GM18519 (cell line): ENCODE measurements at regions not wholly inside any gene's neighbourhood (a gene's known extent, or its start where the extent isn't known, plus 50 kb on each side); places are given as distances from the start of the nearest gene placed in this dataset.

Experiments
- ATAC-seq: cut with Tn5 transposase; IDR thresholded peaks from one replicate; pipeline ENCODE4 v1.9.1; 2021; ENCODE audit warnings: mild to moderate bottlenecking, moderate library complexity; ENCODE audit not compliant: unreplicated experiment, low FRiP score

GRCh38 chr2:134131681-134132489, 122.0 kb upstream of the MGAT5 start:
- no peak for ATAC-seq

GRCh38 chr2:134132490-134132857, 121.4 kb upstream of the MGAT5 start:
- ATAC-seq = no peak

GRCh38 chr2:134133622-134134312, 120.1 kb upstream of the MGAT5 start:
- no peak for ATAC-seq

- no peak for ATAC-seq
Observed at GRCh38 chr2:134134313-134134706, 119.6 kb upstream of the MGAT5 start.

DNA sequence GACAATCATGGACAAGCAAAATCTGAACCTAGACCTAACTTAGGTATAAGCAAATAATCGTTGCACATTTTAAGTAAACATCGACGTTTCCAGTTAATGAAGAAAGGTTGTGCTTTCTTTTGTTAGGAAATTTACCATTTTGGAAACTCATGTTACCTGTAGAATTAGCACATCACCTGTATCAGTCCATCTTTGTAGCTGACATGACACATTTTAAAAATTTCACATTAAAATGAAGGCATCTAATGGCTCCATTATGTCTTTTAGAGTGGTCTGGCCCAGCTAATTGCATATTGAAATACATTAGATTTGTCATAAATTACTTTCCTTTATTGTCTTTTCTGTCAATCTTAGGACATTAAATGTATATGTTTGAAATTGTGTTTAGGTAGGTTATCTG, 119.0 kb upstream of the MGAT5 start:
- no peak for ATAC-seq

DNA sequence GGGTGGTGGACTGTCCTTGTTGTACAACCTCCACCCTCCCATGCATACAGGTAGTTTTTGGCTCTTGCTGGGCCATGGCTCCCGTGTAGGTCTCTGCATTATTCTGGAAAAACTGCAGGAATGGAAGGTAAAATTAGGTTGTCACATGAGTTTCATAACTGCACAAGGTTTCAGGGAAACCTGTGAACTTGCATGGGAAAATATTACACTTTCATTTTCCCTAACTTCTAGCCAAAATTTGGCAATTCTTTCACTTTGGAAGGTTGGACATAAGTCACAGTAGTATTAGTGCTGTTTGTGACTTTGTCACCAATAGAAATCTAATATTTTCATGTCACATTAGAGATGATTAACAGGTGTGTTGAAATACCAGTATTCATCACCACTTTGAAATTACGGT, 118.1 kb upstream of the MGAT5 start:
- ATAC-seq = no peak

DNA sequence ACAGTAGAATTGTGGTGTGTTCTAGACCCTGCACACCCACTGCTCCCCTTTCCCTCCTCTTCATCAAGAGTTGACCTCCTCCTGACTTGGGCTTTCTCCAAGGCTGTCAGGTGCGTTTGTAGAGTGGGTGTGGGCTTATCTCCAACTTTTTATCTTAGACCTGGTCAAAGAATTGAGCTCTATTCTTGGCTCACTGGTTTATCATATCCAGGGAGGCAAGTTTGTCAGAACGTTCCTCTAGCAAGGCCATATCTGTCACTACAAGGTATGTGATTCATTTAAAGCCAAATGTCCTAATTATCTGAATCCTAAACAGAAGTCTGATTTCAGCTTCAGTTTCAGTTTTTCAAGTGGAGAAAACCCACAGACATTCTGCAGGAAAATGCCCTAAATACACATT, 117.1 kb upstream of the MGAT5 start:
- no peak for ATAC-seq

GRCh38 chr2:134137182-134137611, 116.7 kb upstream of the MGAT5 start:
- ATAC-seq = no peak

- ATAC-seq = no peak
Observed at GRCh38 chr2:134138115-134138514, 115.8 kb upstream of the MGAT5 start.

- no peak for ATAC-seq
Observed at GRCh38 chr2:134139611-134140010, 114.3 kb upstream of the MGAT5 start.

DNA sequence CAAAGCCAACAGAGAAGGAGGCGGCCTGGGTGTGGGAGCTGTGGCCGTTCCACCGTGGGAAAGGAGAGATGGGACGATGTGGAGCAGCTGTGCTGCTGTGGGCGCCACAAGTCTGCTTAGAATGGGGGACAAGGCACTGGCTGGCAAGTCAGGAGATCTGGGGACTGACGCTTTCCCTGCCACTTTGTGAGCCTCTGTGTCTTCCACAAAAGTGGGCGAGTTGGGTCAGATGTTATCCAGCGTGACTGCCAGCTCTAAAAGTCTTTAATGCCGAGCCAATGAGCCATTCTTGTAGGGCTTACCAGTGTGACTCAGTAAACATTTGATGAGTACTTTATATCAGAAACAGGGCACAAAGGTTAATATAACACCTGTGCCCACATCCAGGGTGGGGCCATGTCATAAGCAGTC, 113.6 kb upstream of the MGAT5 start:
- no peak for ATAC-seq

DNA sequence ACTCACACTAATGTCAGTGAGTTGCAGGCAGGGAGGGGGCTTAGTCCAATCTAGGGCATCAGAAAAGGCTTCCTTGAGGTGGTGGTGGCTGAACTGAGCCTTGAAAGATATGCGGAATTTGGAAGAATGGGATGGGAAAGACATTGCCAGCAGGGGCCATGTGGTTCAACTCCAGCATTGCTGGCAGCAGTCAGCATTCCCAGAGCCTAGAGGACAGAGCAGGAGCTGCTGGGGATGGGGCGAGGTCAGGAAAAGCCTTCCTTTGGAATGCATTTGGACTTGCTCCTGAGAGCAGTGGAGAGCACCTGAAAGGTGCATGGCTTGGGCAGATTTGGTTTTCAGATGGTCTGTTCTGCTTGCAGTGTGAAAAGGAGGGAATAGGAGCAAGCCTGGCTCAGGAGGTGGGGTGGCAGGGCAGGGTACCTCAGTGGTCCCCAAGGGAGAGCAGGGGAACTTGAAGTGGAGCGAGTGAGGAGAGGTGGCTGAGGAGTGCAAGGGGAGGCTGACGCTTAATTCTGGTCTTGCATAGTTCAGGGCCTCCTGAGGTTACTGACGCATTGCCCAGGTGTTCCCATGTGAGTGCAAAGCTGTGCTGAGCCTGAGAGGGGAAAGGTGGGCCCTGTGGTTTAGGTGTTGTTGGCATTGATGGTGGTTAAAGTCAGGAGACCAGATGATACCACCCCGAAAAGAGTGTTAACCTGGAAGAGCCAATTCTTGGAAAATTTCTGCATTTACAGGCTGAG, 112.1 kb upstream of the MGAT5 start:
- ATAC-seq = no peak

GRCh38 chr2:134142341-134142738, 111.5 kb upstream of the MGAT5 start:
- ATAC-seq = no peak

DNA sequence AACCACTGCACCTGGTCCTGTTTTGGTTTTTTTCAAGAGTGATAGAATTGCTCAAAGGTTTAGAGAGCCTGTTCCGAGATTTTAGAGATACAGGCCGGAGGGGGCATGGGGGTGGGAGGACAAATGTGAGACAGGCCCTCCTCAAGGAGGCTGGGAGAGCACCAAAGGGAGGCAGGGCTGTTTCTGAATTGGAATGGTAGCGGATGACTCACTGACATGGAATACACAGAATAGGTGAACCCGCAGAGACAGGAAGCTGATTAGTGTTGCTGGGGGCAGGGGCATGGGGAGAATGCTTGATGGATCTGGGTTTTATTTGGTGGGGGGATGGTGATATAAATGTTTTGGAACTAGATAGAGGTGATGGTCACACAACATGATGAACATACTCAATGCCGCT, 111.0 kb upstream of the MGAT5 start:
- no peak for ATAC-seq

DNA sequence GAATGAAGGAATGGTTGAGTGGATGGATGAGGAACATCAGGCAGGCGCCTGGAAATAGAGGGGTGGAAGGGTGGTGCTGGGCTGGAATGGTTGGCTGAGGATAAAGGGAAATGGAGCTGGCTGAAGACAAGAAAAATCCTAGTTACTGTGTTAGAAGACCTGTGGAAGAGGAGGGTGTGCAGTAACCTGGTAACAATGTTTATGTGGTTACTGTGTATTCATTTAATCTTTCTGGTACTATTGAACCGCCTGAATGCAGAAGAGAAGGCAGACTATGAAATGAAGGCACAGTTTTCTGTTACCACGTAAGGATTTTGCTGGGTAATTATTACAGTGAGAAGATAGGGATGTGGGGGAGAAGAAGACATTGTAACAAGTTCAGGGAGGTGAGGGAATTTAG, 110.3 kb upstream of the MGAT5 start:
- no peak for ATAC-seq

DNA sequence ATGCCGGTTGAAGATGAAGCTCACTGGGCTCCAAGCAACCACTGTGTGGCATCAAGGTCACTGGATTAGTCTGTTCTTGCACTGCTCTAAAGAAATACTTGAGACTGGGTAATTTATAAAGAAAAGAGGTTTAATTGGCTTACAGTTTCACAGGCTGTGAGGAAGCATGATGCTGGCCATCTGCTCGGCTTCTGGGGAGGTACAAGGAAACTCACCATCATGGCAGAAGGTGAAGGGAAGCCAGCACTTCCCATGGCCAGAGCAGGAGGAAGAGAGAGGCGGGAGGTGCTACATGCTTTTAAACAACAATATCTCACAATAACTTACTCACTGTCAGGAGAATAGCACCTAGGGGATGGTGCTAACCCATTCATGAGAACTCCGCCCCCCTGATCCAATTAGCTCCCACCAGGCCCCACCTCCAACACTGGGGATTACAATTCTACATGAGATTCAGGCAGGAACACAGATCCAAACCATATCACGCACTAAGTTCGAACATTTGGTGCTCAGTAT, 109.7 kb upstream of the MGAT5 start:
- ATAC-seq = no peak

DNA sequence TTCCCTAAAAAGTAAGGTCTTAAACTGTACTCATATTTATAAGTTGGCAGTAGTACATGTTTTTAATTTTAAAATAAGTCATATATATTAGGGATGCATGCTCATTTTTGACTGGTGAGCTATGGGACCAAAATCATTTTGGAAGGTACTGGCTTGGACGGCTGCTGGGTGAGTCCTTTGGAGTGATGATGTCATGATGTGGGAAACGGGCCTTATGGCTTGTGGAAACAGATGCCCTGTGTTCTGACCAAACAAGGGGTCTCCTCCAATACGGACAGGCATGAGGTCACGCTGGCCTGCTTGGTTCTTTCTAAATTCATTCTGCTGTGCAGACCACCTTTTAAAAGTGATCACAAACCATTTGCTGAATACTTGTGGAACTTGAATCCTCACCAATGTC, 109.2 kb upstream of the MGAT5 start:
- ATAC-seq = no peak

GRCh38 chr2:134145519-134145918, 108.4 kb upstream of the MGAT5 start:
- ATAC-seq = no peak

DNA sequence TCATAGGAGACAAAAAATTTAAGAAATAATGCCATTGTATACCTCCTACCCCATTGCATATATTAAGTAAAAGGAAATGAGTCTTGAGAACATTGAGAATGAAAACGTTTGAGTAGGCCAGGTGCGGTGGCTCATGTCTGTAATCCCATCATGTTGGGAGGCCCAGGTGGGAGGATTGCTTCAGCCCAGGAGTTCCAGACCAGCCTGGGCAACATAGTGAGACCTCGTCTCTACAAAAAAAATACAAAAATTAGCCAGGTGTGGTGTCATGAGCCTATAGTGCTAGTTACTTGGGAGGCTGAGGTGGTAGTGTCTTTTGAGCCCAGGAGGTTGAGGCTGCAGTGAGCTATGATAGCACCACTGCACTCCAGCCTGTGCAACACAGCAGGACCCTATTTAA, 107.7 kb upstream of the MGAT5 start:
- no peak for ATAC-seq

DNA sequence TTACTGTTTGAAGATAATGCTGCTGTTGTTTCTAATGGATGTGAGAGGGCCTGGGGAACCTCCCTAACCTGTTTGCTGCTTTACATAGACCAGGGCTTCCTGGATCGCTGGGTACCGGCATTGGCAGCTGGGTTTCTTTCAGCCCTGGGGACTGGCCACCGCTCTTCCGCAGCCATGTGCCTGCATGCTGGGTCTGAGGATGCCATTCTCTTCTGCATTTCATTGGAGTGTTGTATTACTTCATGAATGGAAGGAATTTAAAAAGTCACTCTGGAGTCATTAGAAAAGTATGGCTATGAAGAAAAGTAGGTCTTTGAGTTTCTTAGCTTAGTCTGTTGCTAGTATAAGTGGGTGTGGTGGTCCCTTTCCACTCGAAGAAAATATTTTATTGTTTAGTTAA, 107.3 kb upstream of the MGAT5 start:
- no peak for ATAC-seq

DNA sequence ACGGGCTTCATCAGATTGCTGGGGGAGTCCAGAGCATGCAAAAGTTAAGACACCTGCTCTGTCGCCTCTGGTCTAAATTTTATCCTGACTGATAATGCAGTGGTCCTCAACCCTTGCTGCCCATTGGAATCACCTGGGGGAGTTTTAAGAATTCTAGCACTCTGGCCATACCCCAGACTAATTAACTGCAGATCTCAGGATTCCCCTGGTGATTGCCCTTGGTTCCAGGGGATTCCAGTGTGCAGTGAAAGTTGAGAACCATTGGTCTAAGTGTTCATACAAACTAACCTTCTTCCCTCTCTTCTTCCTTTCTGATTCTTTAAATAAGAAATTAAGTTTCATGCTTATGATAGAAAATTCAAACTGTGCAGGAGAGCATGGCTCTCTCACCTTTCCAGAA, 105.7 kb upstream of the MGAT5 start:
- no peak for ATAC-seq
